GM18909 (cell line): ENCODE measurements at regions not wholly inside any gene's neighbourhood (a gene's known extent, or its start where the extent isn't known, plus 50 kb on each side); places are given as distances from the start of the nearest gene placed in this dataset.

ENCODE experiments used
- ATAC-seq: cut with Tn5 transposase; IDR thresholded peaks from one replicate; pipeline ENCODE4 v1.9.1; 2021; ENCODE audit warnings: mild to moderate bottlenecking; ENCODE audit not compliant: unreplicated experiment, poor library complexity

GRCh38 chr7:47191876-47192291 lies 390.0 kb downstream of the TNS3 start:
- peak; percentile 67 for ATAC-seq

GRCh38 chr7:47191316-47191715 lies 390.6 kb downstream of the TNS3 start:
- no peak for ATAC-seq

DNA sequence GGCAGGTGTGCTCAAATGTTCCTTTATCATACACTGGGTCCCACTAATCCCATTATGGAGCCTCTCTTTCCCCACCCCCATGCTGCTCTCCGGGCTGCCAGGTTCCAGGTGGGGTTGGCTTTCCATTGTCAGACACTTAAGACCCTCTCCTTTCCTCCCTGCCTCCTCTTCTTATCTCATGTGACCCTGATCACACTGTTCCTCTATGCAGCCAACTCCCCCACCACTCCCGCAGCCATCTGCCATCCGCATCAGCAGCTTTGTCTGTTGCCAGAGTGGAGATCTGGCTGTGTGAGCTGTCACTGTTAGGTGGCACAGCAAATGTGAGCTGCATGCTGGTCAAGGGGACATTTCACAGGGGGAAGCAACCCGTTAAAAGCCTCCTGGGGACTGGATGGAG lies 391.4 kb downstream of the TNS3 start:
- ATAC-seq: no peak

DNA sequence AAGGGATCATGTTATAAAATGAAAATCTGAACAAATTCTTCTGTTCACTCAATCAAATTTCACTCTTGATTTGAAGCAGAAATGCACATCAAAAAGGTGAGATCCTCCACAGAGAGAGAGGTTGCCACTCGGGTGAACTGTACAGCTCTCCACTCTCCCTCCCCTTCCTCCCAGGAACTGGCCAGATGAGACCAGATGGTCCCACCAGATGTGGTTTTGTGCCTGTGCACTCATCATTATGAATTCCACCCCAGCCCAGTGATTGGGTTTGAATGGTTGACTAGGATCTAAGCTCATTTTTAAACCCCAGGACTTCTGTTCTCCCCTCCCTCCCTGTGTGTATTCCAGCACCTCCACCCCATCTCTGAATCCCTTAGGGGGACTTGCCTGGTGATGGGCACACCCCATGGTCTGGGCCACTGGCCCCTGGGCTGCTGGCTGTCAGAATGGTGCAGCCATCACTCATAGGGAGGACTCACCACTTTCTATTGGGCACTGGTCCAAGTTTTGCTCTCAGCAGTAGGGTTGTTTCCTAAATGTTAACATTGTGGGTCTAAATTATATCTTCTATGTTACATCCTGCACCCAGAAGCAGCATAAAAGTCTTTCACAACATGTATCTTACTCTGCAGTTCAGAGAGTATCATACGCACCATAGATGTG lies 393.1 kb downstream of the TNS3 start:
- no peak for ATAC-seq

DNA sequence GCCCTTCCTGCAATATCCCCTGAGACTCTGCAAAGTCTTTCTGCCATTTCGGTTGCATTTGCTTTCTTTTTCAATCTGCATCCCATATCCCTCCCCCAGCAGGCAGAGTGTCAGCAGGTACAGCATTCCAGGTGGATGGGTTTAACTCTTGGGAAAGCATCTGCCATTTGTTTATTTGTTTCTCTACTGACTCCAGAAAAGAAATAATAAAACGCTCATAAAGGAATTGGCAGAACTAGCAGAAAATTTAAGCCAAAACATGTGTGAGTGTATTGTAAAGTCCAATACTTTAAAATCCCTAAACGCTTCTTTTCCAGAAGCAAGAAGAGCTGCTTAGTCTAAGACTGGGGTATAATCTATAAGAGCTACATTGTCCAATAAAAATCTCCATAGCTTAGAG lies 393.8 kb downstream of the TNS3 start:
- no peak for ATAC-seq

DNA sequence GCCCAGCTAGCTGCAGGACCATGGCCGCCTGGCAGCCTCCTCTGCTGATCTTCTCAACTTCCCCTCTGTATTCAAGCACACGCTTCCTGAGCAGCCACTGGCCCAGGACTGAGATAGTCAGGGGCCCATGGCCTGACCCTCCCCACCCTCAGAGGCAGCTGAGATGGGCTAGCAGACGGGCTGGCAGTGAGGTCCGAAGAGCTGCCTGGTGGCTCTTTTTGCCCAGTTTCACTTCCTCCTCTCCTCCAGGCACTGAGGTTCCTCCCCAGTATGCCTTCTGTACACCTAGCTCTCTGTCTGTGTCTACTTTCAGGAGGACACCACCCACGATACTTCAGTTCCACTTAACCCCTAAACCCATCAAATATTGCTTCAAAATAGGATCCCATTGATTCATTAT lies 395.6 kb downstream of the TNS3 start:
- peak; percentile 97 for ATAC-seq

GRCh38 chr7:47185839-47186238 lies 396.1 kb downstream of the TNS3 start:
- ATAC-seq: no peak

- ATAC-seq: no peak
These were observed 396.7 kb downstream of the TNS3 start for GRCh38 chr7:47185170-47185569.

- ATAC-seq: no peak
These were observed 397.9 kb downstream of the TNS3 start for GRCh38 chr7:47183862-47184590.

- no peak for ATAC-seq
These were observed 400.1 kb downstream of the TNS3 start for GRCh38 chr7:47181746-47182361.

DNA sequence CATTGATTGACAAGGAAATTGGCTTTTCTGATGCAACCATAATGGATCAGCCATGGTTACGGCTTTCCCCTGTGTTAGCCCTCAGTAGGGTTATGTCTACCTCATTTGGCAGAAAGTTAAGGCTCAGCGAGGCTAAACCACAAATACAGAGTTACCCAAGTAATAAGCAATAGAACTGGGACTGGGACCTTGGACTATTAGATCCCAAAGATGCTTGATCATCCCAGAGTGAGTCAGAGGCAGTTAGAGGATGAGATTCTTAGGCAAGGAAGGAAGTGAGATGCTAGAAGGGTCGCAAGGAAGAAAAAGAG lies 401.4 kb downstream of the TNS3 start:
- ATAC-seq: no peak

- peak; percentile 69 for ATAC-seq
These were observed 401.9 kb downstream of the TNS3 start for GRCh38 chr7:47179812-47180515.

GRCh38 chr7:47172602-47173539 lies 409.0 kb downstream of the TNS3 start:
- ATAC-seq: peak; percentile 95

- no peak for ATAC-seq
These were observed 411.4 kb downstream of the TNS3 start for GRCh38 chr7:47170516-47170915.

- ATAC-seq: no peak
These were observed 427.1 kb downstream of the TNS3 start for GRCh38 chr7:47154791-47155190.

DNA sequence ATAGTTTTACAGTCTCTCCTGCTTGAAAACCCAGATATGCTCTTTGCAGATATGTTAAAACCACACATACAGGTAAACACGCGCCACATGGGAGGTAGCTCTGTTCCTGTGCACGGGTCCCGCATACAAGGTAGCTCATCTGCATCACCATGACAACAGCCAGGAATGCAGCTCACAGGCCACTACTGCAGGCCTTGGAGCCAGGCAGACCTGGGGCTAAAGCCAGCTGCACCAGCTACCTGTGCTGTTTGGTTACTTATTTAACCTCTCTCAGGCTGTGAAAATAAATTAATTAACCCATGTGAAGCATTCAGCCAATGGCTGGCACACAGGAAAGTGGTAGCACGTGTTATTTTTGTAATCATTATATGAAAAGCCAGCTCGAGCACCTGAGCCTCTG lies 428.3 kb downstream of the TNS3 start:
- no peak for ATAC-seq

DNA sequence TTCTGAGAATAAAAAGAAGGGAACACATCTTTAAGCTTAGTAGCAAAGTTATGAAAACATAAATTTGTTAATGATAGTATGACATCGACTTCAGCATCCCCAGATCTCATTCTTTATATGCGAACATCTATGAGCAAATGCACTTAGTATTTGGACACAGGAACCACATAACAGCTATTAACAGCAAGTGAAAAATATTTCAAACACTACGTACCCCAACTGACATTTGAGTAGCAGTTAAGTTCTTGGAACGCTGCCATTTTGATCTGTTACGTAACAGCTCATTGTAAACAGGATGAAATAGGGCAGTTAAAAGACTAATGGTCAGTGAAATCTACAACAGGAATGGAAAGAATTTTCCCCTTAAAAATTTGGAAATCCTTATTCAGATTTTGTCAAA lies 428.9 kb downstream of the TNS3 start:
- ATAC-seq: no peak

DNA sequence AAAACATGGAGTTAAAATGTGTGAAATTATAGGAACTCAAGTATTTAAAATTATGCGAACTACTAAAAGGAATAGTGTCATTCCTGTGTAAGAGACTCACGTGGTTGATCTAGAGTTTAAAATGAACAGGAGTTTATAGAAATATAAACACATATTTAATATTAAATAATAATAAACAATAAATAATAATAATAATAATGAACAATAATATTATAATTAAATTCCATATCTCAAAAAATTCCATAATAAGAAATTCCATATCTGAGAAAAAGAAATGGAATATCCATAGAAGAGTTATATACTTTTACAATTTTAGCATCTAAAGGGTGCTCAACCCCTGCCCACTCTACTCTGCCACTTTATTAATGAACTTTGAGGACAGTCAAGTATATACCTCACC lies 429.6 kb downstream of the TNS3 start:
- ATAC-seq: no peak

GRCh38 chr7:47150497-47151260 lies 431.2 kb downstream of the TNS3 start:
- ATAC-seq: no peak
